K562 (cell line): ENCODE measurements at regions not wholly inside any gene's neighbourhood (a gene's known extent, or its start where the extent isn't known, plus 50 kb on each side); places are given as distances from the start of the nearest gene placed in this dataset.
"Not testable (repeated sequence)": the region's sequence is repeated elsewhere in the genome, so short reads cannot be mapped to it uniquely, and the experiment has no call there.

Source experiments
- ATF7 ChIP-seq: fragments of 450-650 bp; IDR thresholded peaks from 2 replicates; pipeline ENCODE4 v1.7.1; 2014; ENCODE audit warnings: mild to moderate bottlenecking, moderate library complexity
- POLR2A ChIP-seq: fragments of 450-650 bp; conservative IDR thresholded peaks from 2 replicates; pipeline ENCODE4 v1.6.1; 2016
- RHOXF2B ChIP-seq: fragments of 250-450 bp; sonication (Bioruptor Pico); conservative IDR thresholded peaks from 2 replicates; pipeline ENCODE4 v1.5.1; 2021
- SMARCA4 ChIP-seq: fragments of 450-650 bp; IDR thresholded peaks from 2 replicates; pipeline ENCODE4 v1.6.1; 2016
- ZFX ChIP-seq: sonication (generic); formaldehyde crosslinking; IDR thresholded peaks from 2 replicates; pipeline ENCODE4 v1.8.0; 2022; ENCODE audit warnings: mild to moderate bottlenecking, missing genetic modification reagents, moderate library complexity
- ZNF217 ChIP-seq: sonication (generic); formaldehyde crosslinking; IDR thresholded peaks from 2 replicates; pipeline ENCODE4 v1.8.0; 2022; ENCODE audit warnings: mild to moderate bottlenecking, missing genetic modification reagents
- ZNF24 ChIP-seq: fragments of 450-650 bp; IDR thresholded peaks from 2 replicates; pipeline ENCODE4 v1.6.1; 2016
- ZNF274 ChIP-seq: IDR thresholded peaks from 2 replicates; pipeline ENCODE4 v1.6.1; 2011; ENCODE audit warnings: low read depth, mild to moderate bottlenecking, low read length, moderate library complexity, borderline replicate concordance
- TF ChIP-seq, protein P1 (sequence below), 2 experiments: fragments of 450-650 bp; formaldehyde crosslinking in 1 of 2; IDR thresholded peaks; 2 replicates each; pipeline versions ENCODE4 v1.4.0 to v1.6.1; 2014 to 2020; ENCODE audit warnings: mild to moderate bottlenecking in 2 of 2, borderline replicate concordance in 1 of 2, low read depth in 1 of 2
- TF ChIP-seq, protein P2 (sequence below), 3 experiments: IDR thresholded peaks in 2 of 3; conservative IDR thresholded peaks in 1 of 3; 2 replicates each; pipeline ENCODE4 v1.5.1; 2011 to 2012; ENCODE audit warnings: low read length in 3 of 3, mild to moderate bottlenecking in 3 of 3, control low read depth in 2 of 3, improper control_type of control experiment in 1 of 3, inconsistent platforms in 1 of 3, low read depth in 1 of 3, mixed read lengths in 1 of 3, moderate library complexity in 1 of 3; ENCODE audit not compliant: insufficient read depth in 2 of 3
- TF ChIP-seq, protein P3 (sequence below), 3 experiments: fragments of 200-800 bp in 1 of 3; sonication (Bioruptor generic) in 1 of 3; sonication (generic) in 1 of 3; formaldehyde crosslinking in 1 of 3; IDR thresholded peaks; 2 replicates each; pipeline versions ENCODE4 v1.6.1 to v1.8.0; 2016 to 2022; ENCODE audit warnings: mild to moderate bottlenecking in 2 of 3, missing compliant biosample characterization in 2 of 3, missing genetic modification characterization in 2 of 3, missing genetic modification reagents in 1 of 3
- TF ChIP-seq, protein P4 (sequence below): sonication (generic); formaldehyde crosslinking; IDR thresholded peaks from 2 replicates; pipeline ENCODE4 v1.8.1; 2023; ENCODE audit warnings: mild to moderate bottlenecking, missing genetic modification reagents
- TF ChIP-seq, protein P5 (sequence below): IDR thresholded peaks from 2 replicates; pipeline ENCODE4 v1.6.1; 2016; ENCODE audit warnings: missing genetic modification characterization, missing compliant biosample characterization

DNA sequence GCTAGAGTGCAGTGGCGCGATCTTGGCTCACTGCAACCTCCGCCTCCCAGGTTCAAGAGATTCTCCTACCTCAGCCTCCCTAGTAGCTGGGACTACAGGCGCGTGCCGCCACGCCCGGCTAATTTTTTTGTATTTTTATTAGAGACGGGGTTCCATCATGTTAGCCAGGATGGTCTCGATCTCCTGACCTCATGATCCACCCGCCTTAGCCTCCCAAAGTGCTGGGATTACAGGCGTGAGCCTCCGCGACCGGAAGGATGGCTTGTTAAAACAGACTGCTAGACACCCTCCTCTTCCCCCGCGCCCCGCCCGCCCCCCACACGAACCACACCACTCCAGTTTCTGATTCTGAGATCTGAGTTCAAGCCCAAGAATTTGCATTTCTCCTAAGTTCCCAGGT lies 71.2 kb upstream of the ZNF184 start:
- TF ChIP-seq ZFX; POLR2A; RHOXF2B (CRISPR knock-in tag); ATF7; ZNF217; ZNF274; ZNF24: not testable (repeated sequence)
- TF ChIP-seq, protein P1, sequence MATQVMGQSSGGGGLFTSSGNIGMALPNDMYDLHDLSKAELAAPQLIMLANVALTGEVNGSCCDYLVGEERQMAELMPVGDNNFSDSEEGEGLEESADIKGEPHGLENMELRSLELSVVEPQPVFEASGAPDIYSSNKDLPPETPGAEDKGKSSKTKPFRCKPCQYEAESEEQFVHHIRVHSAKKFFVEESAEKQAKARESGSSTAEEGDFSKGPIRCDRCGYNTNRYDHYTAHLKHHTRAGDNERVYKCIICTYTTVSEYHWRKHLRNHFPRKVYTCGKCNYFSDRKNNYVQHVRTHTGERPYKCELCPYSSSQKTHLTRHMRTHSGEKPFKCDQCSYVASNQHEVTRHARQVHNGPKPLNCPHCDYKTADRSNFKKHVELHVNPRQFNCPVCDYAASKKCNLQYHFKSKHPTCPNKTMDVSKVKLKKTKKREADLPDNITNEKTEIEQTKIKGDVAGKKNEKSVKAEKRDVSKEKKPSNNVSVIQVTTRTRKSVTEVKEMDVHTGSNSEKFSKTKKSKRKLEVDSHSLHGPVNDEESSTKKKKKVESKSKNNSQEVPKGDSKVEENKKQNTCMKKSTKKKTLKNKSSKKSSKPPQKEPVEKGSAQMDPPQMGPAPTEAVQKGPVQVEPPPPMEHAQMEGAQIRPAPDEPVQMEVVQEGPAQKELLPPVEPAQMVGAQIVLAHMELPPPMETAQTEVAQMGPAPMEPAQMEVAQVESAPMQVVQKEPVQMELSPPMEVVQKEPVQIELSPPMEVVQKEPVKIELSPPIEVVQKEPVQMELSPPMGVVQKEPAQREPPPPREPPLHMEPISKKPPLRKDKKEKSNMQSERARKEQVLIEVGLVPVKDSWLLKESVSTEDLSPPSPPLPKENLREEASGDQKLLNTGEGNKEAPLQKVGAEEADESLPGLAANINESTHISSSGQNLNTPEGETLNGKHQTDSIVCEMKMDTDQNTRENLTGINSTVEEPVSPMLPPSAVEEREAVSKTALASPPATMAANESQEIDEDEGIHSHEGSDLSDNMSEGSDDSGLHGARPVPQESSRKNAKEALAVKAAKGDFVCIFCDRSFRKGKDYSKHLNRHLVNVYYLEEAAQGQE (IDR thresholded peaks at IDR 0.05; ENCODE audit: borderline replicate concordance), result not testable (repeated sequence)
- TF ChIP-seq, protein P1 (CRISPR knock-in tag; IDR thresholded peaks at IDR 0.05; ENCODE audit: low read depth), result not testable (repeated sequence)
- TF ChIP-seq, protein P2, sequence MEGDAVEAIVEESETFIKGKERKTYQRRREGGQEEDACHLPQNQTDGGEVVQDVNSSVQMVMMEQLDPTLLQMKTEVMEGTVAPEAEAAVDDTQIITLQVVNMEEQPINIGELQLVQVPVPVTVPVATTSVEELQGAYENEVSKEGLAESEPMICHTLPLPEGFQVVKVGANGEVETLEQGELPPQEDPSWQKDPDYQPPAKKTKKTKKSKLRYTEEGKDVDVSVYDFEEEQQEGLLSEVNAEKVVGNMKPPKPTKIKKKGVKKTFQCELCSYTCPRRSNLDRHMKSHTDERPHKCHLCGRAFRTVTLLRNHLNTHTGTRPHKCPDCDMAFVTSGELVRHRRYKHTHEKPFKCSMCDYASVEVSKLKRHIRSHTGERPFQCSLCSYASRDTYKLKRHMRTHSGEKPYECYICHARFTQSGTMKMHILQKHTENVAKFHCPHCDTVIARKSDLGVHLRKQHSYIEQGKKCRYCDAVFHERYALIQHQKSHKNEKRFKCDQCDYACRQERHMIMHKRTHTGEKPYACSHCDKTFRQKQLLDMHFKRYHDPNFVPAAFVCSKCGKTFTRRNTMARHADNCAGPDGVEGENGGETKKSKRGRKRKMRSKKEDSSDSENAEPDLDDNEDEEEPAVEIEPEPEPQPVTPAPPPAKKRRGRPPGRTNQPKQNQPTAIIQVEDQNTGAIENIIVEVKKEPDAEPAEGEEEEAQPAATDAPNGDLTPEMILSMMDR (IDR thresholded peaks at IDR 0.05 in 2 of 3, conservative IDR thresholded peaks at IDR 0.05 in 1 of 3; ENCODE audit: insufficient read depth in 2 of 3, low read depth in 1 of 3, low read length in 3 of 3), result not testable (repeated sequence)
- TF ChIP-seq, protein P3, sequence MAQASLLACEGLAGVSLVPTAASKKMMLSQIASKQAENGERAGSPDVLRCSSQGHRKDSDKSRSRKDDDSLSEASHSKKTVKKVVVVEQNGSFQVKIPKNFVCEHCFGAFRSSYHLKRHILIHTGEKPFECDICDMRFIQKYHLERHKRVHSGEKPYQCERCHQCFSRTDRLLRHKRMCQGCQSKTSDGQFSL (CRISPR knock-in tag; IDR thresholded peaks at IDR 0.05), result not testable (repeated sequence)
- TF ChIP-seq, protein P3 (tag; IDR thresholded peaks at IDR 0.05), result not testable (repeated sequence)
- TF ChIP-seq, protein P4, sequence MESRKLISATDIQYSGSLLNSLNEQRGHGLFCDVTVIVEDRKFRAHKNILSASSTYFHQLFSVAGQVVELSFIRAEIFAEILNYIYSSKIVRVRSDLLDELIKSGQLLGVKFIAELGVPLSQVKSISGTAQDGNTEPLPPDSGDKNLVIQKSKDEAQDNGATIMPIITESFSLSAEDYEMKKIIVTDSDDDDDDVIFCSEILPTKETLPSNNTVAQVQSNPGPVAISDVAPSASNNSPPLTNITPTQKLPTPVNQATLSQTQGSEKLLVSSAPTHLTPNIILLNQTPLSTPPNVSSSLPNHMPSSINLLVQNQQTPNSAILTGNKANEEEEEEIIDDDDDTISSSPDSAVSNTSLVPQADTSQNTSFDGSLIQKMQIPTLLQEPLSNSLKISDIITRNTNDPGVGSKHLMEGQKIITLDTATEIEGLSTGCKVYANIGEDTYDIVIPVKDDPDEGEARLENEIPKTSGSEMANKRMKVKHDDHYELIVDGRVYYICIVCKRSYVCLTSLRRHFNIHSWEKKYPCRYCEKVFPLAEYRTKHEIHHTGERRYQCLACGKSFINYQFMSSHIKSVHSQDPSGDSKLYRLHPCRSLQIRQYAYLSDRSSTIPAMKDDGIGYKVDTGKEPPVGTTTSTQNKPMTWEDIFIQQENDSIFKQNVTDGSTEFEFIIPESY, result peak; percentile 38; the same call in 1 of the 2 replicates
- peak; percentile 42; the same call in 1 of the 2 replicates for TF ChIP-seq SMARCA4
- TF ChIP-seq, protein P5, sequence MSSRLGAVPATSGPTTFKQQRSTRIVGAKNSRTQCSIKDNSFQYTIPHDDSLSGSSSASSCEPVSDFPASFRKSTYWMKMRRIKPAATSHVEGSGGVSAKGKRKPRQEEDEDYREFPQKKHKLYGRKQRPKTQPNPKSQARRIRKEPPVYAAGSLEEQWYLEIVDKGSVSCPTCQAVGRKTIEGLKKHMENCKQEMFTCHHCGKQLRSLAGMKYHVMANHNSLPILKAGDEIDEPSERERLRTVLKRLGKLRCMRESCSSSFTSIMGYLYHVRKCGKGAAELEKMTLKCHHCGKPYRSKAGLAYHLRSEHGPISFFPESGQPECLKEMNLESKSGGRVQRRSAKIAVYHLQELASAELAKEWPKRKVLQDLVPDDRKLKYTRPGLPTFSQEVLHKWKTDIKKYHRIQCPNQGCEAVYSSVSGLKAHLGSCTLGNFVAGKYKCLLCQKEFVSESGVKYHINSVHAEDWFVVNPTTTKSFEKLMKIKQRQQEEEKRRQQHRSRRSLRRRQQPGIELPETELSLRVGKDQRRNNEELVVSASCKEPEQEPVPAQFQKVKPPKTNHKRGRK (tag), result not testable (repeated sequence)
